ENCODE measurements at regions not wholly inside any gene's neighbourhood (a gene's known extent, or its start where the extent isn't known, plus 50 kb on each side); places are given as distances from the start of the nearest gene placed in this dataset.

DNA sequence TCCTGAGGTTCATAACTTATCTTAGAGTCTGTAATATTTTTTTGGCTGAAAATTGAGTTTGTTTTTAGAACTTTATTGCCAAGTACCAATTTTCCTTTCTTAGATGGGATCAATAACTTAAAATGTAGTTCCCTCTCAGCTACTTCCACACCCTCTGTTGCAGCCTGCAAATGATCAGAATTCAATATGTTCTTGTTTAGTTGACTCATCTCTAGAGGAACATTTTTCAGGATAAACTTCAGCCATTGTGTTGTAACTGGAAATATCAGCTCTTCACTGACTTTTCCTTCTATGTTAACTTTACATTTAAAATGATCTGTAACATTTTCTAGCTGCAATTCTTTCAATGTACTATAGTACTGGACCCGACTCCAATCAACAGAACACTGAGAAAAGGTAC, 115.7 kb downstream of the ESM1 start:
- TF ChIP-seq POLR2A (IDR thresholded peaks at IDR 0.05; ENCODE audit: low read depth): no peak
- TF ChIP-seq, protein P1, sequence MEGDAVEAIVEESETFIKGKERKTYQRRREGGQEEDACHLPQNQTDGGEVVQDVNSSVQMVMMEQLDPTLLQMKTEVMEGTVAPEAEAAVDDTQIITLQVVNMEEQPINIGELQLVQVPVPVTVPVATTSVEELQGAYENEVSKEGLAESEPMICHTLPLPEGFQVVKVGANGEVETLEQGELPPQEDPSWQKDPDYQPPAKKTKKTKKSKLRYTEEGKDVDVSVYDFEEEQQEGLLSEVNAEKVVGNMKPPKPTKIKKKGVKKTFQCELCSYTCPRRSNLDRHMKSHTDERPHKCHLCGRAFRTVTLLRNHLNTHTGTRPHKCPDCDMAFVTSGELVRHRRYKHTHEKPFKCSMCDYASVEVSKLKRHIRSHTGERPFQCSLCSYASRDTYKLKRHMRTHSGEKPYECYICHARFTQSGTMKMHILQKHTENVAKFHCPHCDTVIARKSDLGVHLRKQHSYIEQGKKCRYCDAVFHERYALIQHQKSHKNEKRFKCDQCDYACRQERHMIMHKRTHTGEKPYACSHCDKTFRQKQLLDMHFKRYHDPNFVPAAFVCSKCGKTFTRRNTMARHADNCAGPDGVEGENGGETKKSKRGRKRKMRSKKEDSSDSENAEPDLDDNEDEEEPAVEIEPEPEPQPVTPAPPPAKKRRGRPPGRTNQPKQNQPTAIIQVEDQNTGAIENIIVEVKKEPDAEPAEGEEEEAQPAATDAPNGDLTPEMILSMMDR (IDR thresholded peaks at IDR 0.05): no peak

Measured in esophagus muscularis mucosa (tissue), 3 donors.